ENCODE measurements at regions not wholly inside any gene's neighbourhood (a gene's known extent, or its start where the extent isn't known, plus 50 kb on each side); places are given as distances from the start of the nearest gene placed in this dataset.

DNA sequence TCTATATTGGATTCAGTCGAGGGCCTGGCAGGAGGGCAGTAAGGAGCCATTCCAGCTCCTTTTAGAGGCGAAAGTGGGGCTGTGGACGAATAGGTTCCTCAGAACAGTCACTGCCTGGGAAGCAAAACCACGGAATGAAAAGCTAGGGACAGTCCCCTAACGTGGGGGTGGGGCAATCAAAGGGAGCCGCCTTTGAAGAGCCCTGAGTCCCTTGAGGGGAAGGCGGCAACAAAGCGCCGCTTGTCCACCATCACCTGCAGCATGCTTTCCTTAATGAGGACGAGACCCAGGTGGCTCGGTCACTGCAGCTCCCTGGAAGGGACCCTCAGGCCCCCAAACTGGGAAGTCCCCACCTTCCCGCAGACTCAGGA is 184.7 kb downstream of the ETS2 start:
- Mint-ChIP-seq H3K27ac (no peak overlapping the region), H3K27me3 (ENCODE audit: insufficient read depth, low read depth, poor library complexity) (peaks cover 17% of the 10 kb centered on the region), H3K36me3 (ENCODE audit: low read depth) (no peaks in the 10 kb centered on the region), H3K4me3 (no peak overlapping the region), H3K4me1 (peaks cover 49% of the 10 kb centered on the region), H3K9me3 (no peaks in the 10 kb centered on the region)
- no peaks in the 10 kb centered on the region for H3F3A ChIP-seq (replicated peaks; ENCODE audit: low read depth)
- peaks cover 33% of the 10 kb centered on the region for H3K4me1 ChIP-seq (ENCODE audit: insufficient read depth)
- ATAC-seq: peak; percentile 11; the same call in 2 of the 3 replicates
- DNase-seq (ENCODE audit: low spot score): peak; percentile 11
- 0 out of 2 replicates have a peak overlapping the region, but pooled peaks have one; percentile 27 for H3K4me3 ChIP-seq
- no peak overlapping the region; the same call in 1 of the 2 replicates for H2AFZ ChIP-seq
- H3K4me2 ChIP-seq: peak overlapping the region; percentile 67; the same call in 1 of the 2 replicates
- H4K20me1 ChIP-seq (replicated peaks; ENCODE audit: insufficient read depth): no peaks in the 10 kb centered on the region
- H3K27me3 ChIP-seq (ENCODE audit: insufficient read depth): no peaks in the 10 kb centered on the region
- TF ChIP-seq POLR2AphosphoS5 (IDR thresholded peaks at IDR 0.05; ENCODE audit: low read depth) (no peak), CREB1 (CRISPR knock-in tag; IDR thresholded peaks at IDR 0.05; ENCODE audit: low read depth) (no peak)
- TF ChIP-seq, protein P1, sequence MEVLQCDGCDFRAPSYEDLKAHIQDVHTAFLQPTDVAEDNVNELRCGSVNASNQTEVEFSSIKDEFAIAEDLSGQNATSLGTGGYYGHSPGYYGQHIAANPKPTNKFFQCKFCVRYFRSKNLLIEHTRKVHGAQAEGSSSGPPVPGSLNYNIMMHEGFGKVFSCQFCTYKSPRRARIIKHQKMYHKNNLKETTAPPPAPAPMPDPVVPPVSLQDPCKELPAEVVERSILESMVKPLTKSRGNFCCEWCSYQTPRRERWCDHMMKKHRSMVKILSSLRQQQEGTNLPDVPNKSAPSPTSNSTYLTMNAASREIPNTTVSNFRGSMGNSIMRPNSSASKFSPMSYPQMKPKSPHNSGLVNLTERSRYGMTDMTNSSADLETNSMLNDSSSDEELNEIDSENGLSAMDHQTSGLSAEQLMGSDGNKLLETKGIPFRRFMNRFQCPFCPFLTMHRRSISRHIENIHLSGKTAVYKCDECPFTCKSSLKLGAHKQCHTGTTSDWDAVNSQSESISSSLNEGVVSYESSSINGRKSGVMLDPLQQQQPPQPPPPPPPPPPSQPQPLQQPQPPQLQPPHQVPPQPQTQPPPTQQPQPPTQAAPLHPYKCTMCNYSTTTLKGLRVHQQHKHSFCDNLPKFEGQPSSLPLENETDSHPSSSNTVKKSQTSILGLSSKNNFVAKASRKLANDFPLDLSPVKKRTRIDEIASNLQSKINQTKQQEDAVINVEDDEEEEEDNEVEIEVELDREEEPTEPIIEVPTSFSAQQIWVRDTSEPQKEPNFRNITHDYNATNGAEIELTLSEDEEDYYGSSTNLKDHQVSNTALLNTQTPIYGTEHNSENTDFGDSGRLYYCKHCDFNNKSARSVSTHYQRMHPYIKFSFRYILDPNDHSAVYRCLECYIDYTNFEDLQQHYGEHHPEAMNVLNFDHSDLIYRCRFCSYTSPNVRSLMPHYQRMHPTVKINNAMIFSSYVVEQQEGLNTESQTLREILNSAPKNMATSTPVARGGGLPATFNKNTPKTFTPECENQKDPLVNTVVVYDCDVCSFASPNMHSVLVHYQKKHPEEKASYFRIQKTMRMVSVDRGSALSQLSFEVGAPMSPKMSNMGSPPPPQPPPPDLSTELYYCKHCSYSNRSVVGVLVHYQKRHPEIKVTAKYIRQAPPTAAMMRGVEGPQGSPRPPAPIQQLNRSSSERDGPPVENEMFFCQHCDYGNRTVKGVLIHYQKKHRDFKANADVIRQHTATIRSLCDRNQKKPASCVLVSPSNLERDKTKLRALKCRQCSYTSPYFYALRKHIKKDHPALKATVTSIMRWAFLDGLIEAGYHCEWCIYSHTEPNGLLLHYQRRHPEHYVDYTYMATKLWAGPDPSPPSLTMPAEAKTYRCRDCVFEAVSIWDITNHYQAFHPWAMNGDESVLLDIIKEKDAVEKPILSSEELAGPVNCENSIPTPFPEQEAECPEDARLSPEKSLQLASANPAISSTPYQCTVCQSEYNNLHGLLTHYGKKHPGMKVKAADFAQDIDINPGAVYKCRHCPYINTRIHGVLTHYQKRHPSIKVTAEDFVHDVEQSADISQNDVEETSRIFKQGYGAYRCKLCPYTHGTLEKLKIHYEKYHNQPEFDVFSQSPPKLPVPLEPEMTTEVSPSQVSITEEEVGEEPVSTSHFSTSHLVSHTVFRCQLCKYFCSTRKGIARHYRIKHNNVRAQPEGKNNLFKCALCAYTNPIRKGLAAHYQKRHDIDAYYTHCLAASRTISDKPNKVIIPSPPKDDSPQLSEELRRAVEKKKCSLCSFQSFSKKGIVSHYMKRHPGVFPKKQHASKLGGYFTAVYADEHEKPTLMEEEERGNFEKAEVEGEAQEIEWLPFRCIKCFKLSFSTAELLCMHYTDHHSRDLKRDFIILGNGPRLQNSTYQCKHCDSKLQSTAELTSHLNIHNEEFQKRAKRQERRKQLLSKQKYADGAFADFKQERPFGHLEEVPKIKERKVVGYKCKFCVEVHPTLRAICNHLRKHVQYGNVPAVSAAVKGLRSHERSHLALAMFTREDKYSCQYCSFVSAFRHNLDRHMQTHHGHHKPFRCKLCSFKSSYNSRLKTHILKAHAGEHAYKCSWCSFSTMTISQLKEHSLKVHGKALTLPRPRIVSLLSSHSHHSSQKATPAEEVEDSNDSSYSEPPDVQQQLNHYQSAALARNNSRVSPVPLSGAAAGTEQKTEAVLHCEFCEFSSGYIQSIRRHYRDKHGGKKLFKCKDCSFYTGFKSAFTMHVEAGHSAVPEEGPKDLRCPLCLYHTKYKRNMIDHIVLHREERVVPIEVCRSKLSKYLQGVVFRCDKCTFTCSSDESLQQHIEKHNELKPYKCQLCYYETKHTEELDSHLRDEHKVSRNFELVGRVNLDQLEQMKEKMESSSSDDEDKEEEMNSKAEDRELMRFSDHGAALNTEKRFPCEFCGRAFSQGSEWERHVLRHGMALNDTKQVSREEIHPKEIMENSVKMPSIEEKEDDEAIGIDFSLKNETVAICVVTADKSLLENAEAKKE (CRISPR knock-in tag; IDR thresholded peaks at IDR 0.05): no peak
- no peaks in the 10 kb centered on the region for H3K36me3 ChIP-seq (ENCODE audit: insufficient read depth)
- no peaks in the 10 kb centered on the region for H3K9me2 ChIP-seq (ENCODE audit: insufficient read depth)
- no peaks in the 10 kb centered on the region for H3K79me2 ChIP-seq (replicated peaks; ENCODE audit: insufficient read depth)
- H3K27ac ChIP-seq (ENCODE audit: low read depth): no peak overlapping the region

DNA sequence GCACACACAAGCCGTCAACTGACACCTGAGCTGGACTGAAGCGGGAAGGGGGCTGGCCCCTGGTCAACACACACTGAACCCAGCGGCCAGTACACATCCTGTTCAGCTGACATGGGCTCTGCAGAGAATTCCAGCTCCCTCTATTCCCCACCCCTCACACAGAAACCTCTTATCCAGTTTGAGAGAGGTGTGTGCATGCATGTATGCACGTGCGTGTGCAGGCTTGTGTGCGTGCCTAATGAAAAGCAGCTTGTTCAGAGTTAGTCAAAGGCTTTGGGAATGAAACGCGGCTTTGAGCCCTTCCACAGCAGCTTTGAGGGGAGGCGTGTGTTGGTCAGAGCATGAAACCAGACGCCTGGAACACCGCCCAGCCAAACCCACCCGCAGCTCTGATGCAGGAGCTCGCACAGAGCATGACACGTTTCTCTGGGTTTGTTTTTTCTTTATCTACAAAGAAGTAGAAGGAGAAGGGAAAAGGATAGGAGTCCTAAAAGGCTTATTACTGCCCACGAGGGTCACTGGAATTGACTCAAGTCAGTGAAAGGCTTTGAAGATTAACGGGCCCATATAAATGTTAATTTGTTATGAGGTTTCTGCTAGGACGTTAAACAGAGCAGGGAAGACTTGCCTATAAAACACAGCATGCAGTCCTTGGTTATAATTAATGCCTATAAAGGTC is 184.2 kb downstream of the ETS2 start:
- Histone ChIP-seq H3F3A (replicated peaks; ENCODE audit: low read depth) (no peaks in the 10 kb centered on the region), H3K4me1 (ENCODE audit: insufficient read depth) (peaks cover 33% of the 10 kb centered on the region), H3K36me3 (ENCODE audit: insufficient read depth) (no peaks in the 10 kb centered on the region), H2AFZ (peak overlapping the region; percentile 56; the same call in 1 of the 2 replicates), H4K20me1 (replicated peaks; ENCODE audit: insufficient read depth) (no peaks in the 10 kb centered on the region), H3K79me2 (replicated peaks; ENCODE audit: insufficient read depth) (no peaks in the 10 kb centered on the region), H3K27ac (ENCODE audit: low read depth) (no peak overlapping the region), H3K27me3 (ENCODE audit: insufficient read depth) (no peaks in the 10 kb centered on the region), H3K4me2 (peak overlapping the region; percentile 67; the same call in 1 of the 2 replicates), H3K4me3 (0 out of 2 replicates have a peak overlapping the region, but pooled peaks have one; percentile 27), H3K9me2 (ENCODE audit: insufficient read depth) (no peaks in the 10 kb centered on the region)
- Mint-ChIP-seq H3K9me3 (no peaks in the 10 kb centered on the region), H3K27ac (no peak overlapping the region), H3K27me3 (ENCODE audit: insufficient read depth, low read depth, poor library complexity) (peaks cover 17% of the 10 kb centered on the region), H3K4me1 (peaks cover 46% of the 10 kb centered on the region), H3K4me3 (no peak overlapping the region), H3K36me3 (ENCODE audit: low read depth) (no peaks in the 10 kb centered on the region)
- no peak for DNase-seq (ENCODE audit: low spot score)
- peak; percentile 35 for ATAC-seq
- TF ChIP-seq STAT1 (IDR thresholded peaks at IDR 0.05; ENCODE audit: unreplicated experiment): no peak
- no peak for TF ChIP-seq EZH2phosphoT487 (IDR thresholded peaks at IDR 0.05; ENCODE audit: unreplicated experiment)
- TF ChIP-seq, protein P2, sequence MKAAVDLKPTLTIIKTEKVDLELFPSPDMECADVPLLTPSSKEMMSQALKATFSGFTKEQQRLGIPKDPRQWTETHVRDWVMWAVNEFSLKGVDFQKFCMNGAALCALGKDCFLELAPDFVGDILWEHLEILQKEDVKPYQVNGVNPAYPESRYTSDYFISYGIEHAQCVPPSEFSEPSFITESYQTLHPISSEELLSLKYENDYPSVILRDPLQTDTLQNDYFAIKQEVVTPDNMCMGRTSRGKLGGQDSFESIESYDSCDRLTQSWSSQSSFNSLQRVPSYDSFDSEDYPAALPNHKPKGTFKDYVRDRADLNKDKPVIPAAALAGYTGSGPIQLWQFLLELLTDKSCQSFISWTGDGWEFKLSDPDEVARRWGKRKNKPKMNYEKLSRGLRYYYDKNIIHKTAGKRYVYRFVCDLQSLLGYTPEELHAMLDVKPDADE (IDR thresholded peaks at IDR 0.05): no peak
- no peak for TF ChIP-seq REST (IDR thresholded peaks at IDR 0.05; ENCODE audit: unreplicated experiment)
- no peak for TF ChIP-seq NANOG (IDR thresholded peaks at IDR 0.05; ENCODE audit: borderline replicate concordance)
- no peak for TF ChIP-seq EZH2 (IDR thresholded peaks at IDR 0.05; ENCODE audit: low read depth, unreplicated experiment)
